SK-N-SH (cell line): ENCODE measurements at regions not wholly inside any gene's neighbourhood (a gene's known extent, or its start where the extent isn't known, plus 50 kb on each side); places are given as distances from the start of the nearest gene placed in this dataset.

ENCODE experiments used
- CTCF ChIA-PET: fragments of 300-600, 350-600 bp; formaldehyde crosslinking; extraction: SDS; loops from one replicate; lab custom pipeline; 2021; lab: Yijun Ruan, JAX
- POLR2A ChIA-PET: fragments of 350-600 bp; sonication (Branson Sonifier 250); formaldehyde crosslinking; extraction: SDS; loops from one replicate; lab custom pipeline; 2020; ENCODE audit warnings: antibody characterized with exemption, inconsistent platforms; lab: Yijun Ruan, JAX
- DNase-seq: peaks from one replicate; pipeline ENCODE4 v3.0.0; 2012
- H2AFZ ChIP-seq: fragments of 200-600 bp; sonication (generic); 2 replicates; pipeline ENCODE4 v1.8.1; 2016; ENCODE audit warnings: antibody characterized with exemption, mild to moderate bottlenecking, low read depth
- H3F3A ChIP-seq: fragments of 200-600 bp; sonication (generic); replicated peaks from 2 replicates; pipeline ENCODE3; 2016; ENCODE audit warnings: antibody characterized with exemption, mild to moderate bottlenecking; ENCODE audit not compliant: insufficient read depth
- H3K27ac ChIP-seq, 2 experiments: fragments of 200-500 bp in 1 of 2; fragments of 200-600 bp in 1 of 2; sonication (Bioruptor generic) in 1 of 2; sonication (generic), shearing (Covaris generic) in 1 of 2; 2 replicates each; pipeline versions ENCODE4 v1.5.1 to v1.6.1; 2014 to 2016; ENCODE audit warnings: low read depth in 2 of 2, inconsistent platforms in 1 of 2, low read length in 1 of 2, mild to moderate bottlenecking in 1 of 2, mixed read lengths in 1 of 2
- H3K27me3 ChIP-seq: fragments of 200-600 bp; sonication (generic), shearing (Covaris generic); 2 replicates; pipeline ENCODE4 v1.6.1; 2016; ENCODE audit warnings: mixed run types; ENCODE audit not compliant: insufficient read depth
- H3K36me3 ChIP-seq, 2 experiments: fragments of 200-500 bp in 1 of 2; fragments of 200-600 bp in 1 of 2; sonication (Bioruptor generic) in 1 of 2; sonication (generic) in 1 of 2; replicated peaks in 1 of 2; 2 replicates each; pipeline versions ENCODE3 to v1.5.1; 2014 to 2016; ENCODE audit warnings: low read length in 1 of 2, mild to moderate bottlenecking in 1 of 2; ENCODE audit not compliant: insufficient read depth in 2 of 2, control insufficient read depth in 1 of 2
- H3K4me1 ChIP-seq, 2 experiments: fragments of 200-500 bp in 1 of 2; fragments of 200-600 bp in 1 of 2; sonication (Bioruptor generic) in 1 of 2; sonication (generic), shearing (Covaris generic) in 1 of 2; 2 replicates each; pipeline versions ENCODE4 v1.5.1 to v1.6.1; 2014 to 2016; ENCODE audit warnings: low read depth in 1 of 2, low read length in 1 of 2, mixed run types in 1 of 2; ENCODE audit not compliant: insufficient read depth in 2 of 2, control insufficient read depth in 1 of 2
- H3K4me2 ChIP-seq: fragments of 200-600 bp; sonication (generic), shearing (Covaris generic); 2 replicates; pipeline ENCODE4 v1.6.1; 2017; ENCODE audit warnings: mixed run types
- H3K4me3 ChIP-seq, 2 experiments: fragments of 200-500 bp in 1 of 2; fragments of 200-600 bp in 1 of 2; sonication (Bioruptor generic) in 1 of 2; sonication (generic), shearing (Covaris generic) in 1 of 2; 2 replicates each; pipeline versions ENCODE4 v1.5.1 to v1.8.1; 2014 to 2016; ENCODE audit warnings: low read depth in 2 of 2, inconsistent platforms in 1 of 2, low read length in 1 of 2, mild to moderate bottlenecking in 1 of 2, mixed read lengths in 1 of 2, moderate library complexity in 1 of 2
- H3K79me2 ChIP-seq: fragments of 200-600 bp; sonication (generic); 2 replicates; pipeline ENCODE4 v1.8.1; 2017; ENCODE audit warnings: mild to moderate bottlenecking; ENCODE audit not compliant: insufficient read depth
- H3K9ac ChIP-seq: fragments of 200-600 bp; sonication (generic); 2 replicates; pipeline ENCODE4 v1.6.1; 2017; ENCODE audit warnings: mixed run types
- H3K9me2 ChIP-seq: fragments of 200-600 bp; sonication (generic); 2 replicates; pipeline ENCODE4 v1.6.1; 2017; ENCODE audit warnings: mixed run types
- H3K9me3 ChIP-seq: fragments of 200-600 bp; sonication (generic); 2 replicates; pipeline ENCODE4 v1.6.1; 2017; ENCODE audit warnings: mixed run types, mild to moderate bottlenecking, moderate library complexity
- H4K20me1 ChIP-seq: fragments of 200-600 bp; sonication (generic); 2 replicates; pipeline ENCODE4 v1.6.1; 2017; ENCODE audit warnings: mild to moderate bottlenecking, mixed run types; ENCODE audit not compliant: insufficient read depth
- CHD2 ChIP-seq: fragments of 150-350 bp; IDR thresholded peaks from 2 replicates; pipeline ENCODE4 v1.6.1; 2018; ENCODE audit warnings: low read length; ENCODE audit not compliant: partially characterized antibody
- ELF1 ChIP-seq: IDR thresholded peaks from 2 replicates; pipeline ENCODE4 v1.4.0; 2012
- EP300 ChIP-seq, 2 experiments: IDR thresholded peaks; 2 replicates each; pipeline versions ENCODE4 v1.4.0 to v1.6.1; 2012; ENCODE audit warnings: borderline replicate concordance in 1 of 2, low read depth in 1 of 2, low read length in 1 of 2
- EZH2phosphoT487 ChIP-seq: fragments of 200-600 bp; sonication (generic); IDR thresholded peaks from 2 replicates; pipeline ENCODE4 v1.6.1; 2017; ENCODE audit warnings: low read depth, mixed run types, mild to moderate bottlenecking, antibody characterized with exemption, moderate library complexity, borderline replicate concordance
- FOSL2 ChIP-seq: IDR thresholded peaks from 2 replicates; pipeline ENCODE4 v1.4.0; 2012; ENCODE audit warnings: low read depth, mild to moderate bottlenecking, moderate library complexity, borderline replicate concordance
- FOXM1 ChIP-seq: IDR thresholded peaks from 2 replicates; pipeline ENCODE4 v1.4.0; 2012; ENCODE audit warnings: low read depth, mild to moderate bottlenecking
- GATA2 ChIP-seq: sonication (generic); formaldehyde crosslinking; IDR thresholded peaks from 2 replicates; pipeline ENCODE4 v1.5.0; 2020; ENCODE audit warnings: mild to moderate bottlenecking, missing genetic modification reagents
- MEF2A ChIP-seq: IDR thresholded peaks from 2 replicates; pipeline ENCODE4 v1.4.0; 2012; ENCODE audit warnings: low read depth, borderline replicate concordance
- MXI1 ChIP-seq: IDR thresholded peaks from 2 replicates; pipeline ENCODE4 v1.6.1; 2012; ENCODE audit warnings: mild to moderate bottlenecking, low read depth, low read length, improper control_type of control experiment
- NFIC ChIP-seq: IDR thresholded peaks from 2 replicates; pipeline ENCODE4 v1.4.0; 2012; ENCODE audit warnings: borderline replicate concordance
- POLR2AphosphoS5 ChIP-seq: IDR thresholded peaks from 2 replicates; pipeline ENCODE4 v1.6.1; 2012; ENCODE audit warnings: low read depth, low read length
- RFX5 ChIP-seq: IDR thresholded peaks from 2 replicates; pipeline ENCODE4 v1.6.1; 2012; ENCODE audit warnings: mild to moderate bottlenecking, improper control_type of control experiment, low read length
- SIN3A ChIP-seq: IDR thresholded peaks from 2 replicates; pipeline ENCODE4 v1.6.1; 2012; ENCODE audit warnings: low read depth, mild to moderate bottlenecking, low read length, moderate library complexity, borderline replicate concordance
- SMC3 ChIP-seq: IDR thresholded peaks from 2 replicates; pipeline ENCODE4 v1.6.1; 2012; ENCODE audit warnings: low read depth, low read length, improper control_type of control experiment
- TAF1 ChIP-seq: IDR thresholded peaks from 2 replicates; pipeline ENCODE4 v1.6.1; 2012; ENCODE audit warnings: low read depth, mild to moderate bottlenecking, low read length, moderate library complexity, borderline replicate concordance
- TCF12 ChIP-seq: IDR thresholded peaks from 2 replicates; pipeline ENCODE4 v1.4.0; 2012
- YY1 ChIP-seq: IDR thresholded peaks from 2 replicates; pipeline ENCODE4 v1.4.0; 2012; ENCODE audit warnings: low read depth, mild to moderate bottlenecking
- ZBTB33 ChIP-seq: IDR thresholded peaks from 2 replicates; pipeline ENCODE4 v1.4.0; 2012; ENCODE audit warnings: low read depth, borderline replicate concordance
- WGBS: methylation state at CpG from one replicate; pipeline ENCODE4 v1.1.6; 2017; ENCODE audit warnings: low lambda C conversion rate; 5-methylcytosine and 5-hydroxymethylcytosine counted together
- TF ChIP-seq, protein P1 (sequence below): fragments of 150-350 bp; IDR thresholded peaks from 2 replicates; pipeline ENCODE4 v1.6.1; 2016; ENCODE audit warnings: mild to moderate bottlenecking, low read depth, low read length
- TF ChIP-seq, protein P2 (sequence below): IDR thresholded peaks from 2 replicates; pipeline ENCODE4 v1.6.1; 2012; ENCODE audit warnings: mild to moderate bottlenecking, low read depth, low read length, moderate library complexity
- TF ChIP-seq, protein P3 (sequence below): IDR thresholded peaks from 2 replicates; pipeline ENCODE4 v1.4.0; 2012; ENCODE audit warnings: low read depth, borderline replicate concordance
- TF ChIP-seq, protein P4 (sequence below): IDR thresholded peaks from 2 replicates; pipeline ENCODE4 v1.4.0; 2012; ENCODE audit warnings: low read depth

DNA sequence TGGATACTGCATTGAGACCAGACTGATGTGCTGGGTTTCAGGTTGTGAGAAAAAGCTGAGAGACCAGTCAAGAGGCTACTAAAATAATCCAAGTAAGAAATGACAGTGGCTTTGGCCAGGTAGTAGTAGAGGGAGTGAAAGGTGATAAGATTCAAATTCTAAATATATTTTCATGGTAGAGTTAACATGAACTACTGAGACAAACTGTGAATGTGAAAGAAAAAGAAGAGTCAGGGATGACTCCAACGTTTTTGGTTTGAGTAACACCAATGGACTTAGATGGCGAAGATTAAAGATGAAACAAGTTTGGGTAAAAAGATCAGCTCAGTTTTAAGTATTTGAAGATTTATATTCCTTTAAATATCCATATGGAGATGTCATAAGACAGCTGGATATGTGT lies 209.4 kb downstream of the ZEB2 start:
- H2AFZ ChIP-seq: no peak overlapping the region
- DNase-seq: no peak
- no peaks in the 10 kb centered on the region for H3F3A ChIP-seq
- H4K20me1 ChIP-seq: no peaks in the 10 kb centered on the region
- no peaks in the 10 kb centered on the region for H3K27me3 ChIP-seq
- no peak overlapping the region for H3K9ac ChIP-seq
- no peak for TF ChIP-seq EP300 (IDR thresholded peaks at IDR 0.05; ENCODE audit: borderline replicate concordance in 1 of 2, low read depth in 1 of 2, low read length in 1 of 2)
- no peak for TF ChIP-seq TAF1
- TF ChIP-seq SIN3A: no peak
- TF ChIP-seq EZH2phosphoT487: no peak
- no peak for TF ChIP-seq TCF12
- no peak for TF ChIP-seq ELF1
- TF ChIP-seq, protein P1, sequence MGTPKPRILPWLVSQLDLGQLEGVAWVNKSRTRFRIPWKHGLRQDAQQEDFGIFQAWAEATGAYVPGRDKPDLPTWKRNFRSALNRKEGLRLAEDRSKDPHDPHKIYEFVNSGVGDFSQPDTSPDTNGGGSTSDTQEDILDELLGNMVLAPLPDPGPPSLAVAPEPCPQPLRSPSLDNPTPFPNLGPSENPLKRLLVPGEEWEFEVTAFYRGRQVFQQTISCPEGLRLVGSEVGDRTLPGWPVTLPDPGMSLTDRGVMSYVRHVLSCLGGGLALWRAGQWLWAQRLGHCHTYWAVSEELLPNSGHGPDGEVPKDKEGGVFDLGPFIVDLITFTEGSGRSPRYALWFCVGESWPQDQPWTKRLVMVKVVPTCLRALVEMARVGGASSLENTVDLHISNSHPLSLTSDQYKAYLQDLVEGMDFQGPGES: no peak
- TF ChIP-seq ZBTB33: no peak
- TF ChIP-seq, all 33 proteins: peak for 0
- POLR2A ChIA-PET: interaction anchor here (0.6 kb wide), 1 partner anchor 919 kb away, joined by 3 read pairs; no protein-coding TSS in a partner anchor
- Histone ChIP-seq H3K9me3 (0 out of 2 replicates have a peak, but pooled peaks cover under 1% of the 10 kb centered on the region), H3K4me2 (no peak overlapping the region), H3K9me2 (no peaks in the 10 kb centered on the region), H3K4me3 (no peak overlapping the region), H3K36me3 (no peaks in the 10 kb centered on the region), H3K27ac (no peak overlapping the region), H3K4me1 (no peaks in the 10 kb centered on the region), H3K79me2 (no peaks in the 10 kb centered on the region)
- CTCF ChIA-PET: interaction anchor here (0.6 to 1.4 kb wide), 4 partner anchors 10 to 152 kb away, joined by 3 to 4 read pairs (median 3); no protein-coding TSS in a partner anchor
- WGBS: 66% methylated on average over 2 of the region's 2 CpGs

DNA sequence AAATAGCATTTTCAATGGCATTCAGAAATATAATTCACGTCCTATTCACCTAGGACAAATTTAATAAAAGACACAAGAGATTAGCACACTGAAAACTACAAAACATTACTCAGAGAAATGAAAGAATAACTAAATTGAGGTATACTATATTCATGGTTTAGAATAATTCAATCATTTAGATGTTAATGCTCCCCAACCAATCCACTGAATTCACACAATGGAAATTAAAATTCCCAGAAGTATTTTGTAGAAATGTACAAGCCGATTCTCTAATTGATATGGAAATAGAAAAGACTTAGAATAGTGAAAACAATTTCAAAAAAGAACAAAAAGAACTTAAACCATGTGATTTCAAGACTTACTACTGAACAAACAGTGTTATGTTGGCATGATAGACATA lies 212.2 kb downstream of the ZEB2 start:
- H3K9me2 ChIP-seq: no peaks in the 10 kb centered on the region
- ChIA-PET CTCF (no interaction called here), POLR2A (no interaction called here)
- H2AFZ ChIP-seq: no peak overlapping the region
- no peaks in the 10 kb centered on the region for H3K36me3 ChIP-seq
- no peaks in the 10 kb centered on the region for H3F3A ChIP-seq
- no peaks in the 10 kb centered on the region for H3K27me3 ChIP-seq
- H3K4me3 ChIP-seq: no peak overlapping the region
- no peak for DNase-seq
- no peak overlapping the region for H3K9ac ChIP-seq
- H3K27ac ChIP-seq: no peak overlapping the region
- no peaks in the 10 kb centered on the region for H4K20me1 ChIP-seq
- WGBS: 92% methylated on average over 2 of the region's 2 CpGs
- no peaks in the 10 kb centered on the region for H3K4me1 ChIP-seq
- TF ChIP-seq RFX5: no peak
- no peak for TF ChIP-seq SMC3
- no peak for TF ChIP-seq FOSL2
- TF ChIP-seq NFIC: no peak
- TF ChIP-seq, protein P2, sequence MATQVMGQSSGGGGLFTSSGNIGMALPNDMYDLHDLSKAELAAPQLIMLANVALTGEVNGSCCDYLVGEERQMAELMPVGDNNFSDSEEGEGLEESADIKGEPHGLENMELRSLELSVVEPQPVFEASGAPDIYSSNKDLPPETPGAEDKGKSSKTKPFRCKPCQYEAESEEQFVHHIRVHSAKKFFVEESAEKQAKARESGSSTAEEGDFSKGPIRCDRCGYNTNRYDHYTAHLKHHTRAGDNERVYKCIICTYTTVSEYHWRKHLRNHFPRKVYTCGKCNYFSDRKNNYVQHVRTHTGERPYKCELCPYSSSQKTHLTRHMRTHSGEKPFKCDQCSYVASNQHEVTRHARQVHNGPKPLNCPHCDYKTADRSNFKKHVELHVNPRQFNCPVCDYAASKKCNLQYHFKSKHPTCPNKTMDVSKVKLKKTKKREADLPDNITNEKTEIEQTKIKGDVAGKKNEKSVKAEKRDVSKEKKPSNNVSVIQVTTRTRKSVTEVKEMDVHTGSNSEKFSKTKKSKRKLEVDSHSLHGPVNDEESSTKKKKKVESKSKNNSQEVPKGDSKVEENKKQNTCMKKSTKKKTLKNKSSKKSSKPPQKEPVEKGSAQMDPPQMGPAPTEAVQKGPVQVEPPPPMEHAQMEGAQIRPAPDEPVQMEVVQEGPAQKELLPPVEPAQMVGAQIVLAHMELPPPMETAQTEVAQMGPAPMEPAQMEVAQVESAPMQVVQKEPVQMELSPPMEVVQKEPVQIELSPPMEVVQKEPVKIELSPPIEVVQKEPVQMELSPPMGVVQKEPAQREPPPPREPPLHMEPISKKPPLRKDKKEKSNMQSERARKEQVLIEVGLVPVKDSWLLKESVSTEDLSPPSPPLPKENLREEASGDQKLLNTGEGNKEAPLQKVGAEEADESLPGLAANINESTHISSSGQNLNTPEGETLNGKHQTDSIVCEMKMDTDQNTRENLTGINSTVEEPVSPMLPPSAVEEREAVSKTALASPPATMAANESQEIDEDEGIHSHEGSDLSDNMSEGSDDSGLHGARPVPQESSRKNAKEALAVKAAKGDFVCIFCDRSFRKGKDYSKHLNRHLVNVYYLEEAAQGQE: no peak
- TF ChIP-seq FOXM1: no peak
- TF ChIP-seq GATA2 (CRISPR knock-in tag): no peak
- TF ChIP-seq MEF2A: no peak
- TF ChIP-seq, protein P3, sequence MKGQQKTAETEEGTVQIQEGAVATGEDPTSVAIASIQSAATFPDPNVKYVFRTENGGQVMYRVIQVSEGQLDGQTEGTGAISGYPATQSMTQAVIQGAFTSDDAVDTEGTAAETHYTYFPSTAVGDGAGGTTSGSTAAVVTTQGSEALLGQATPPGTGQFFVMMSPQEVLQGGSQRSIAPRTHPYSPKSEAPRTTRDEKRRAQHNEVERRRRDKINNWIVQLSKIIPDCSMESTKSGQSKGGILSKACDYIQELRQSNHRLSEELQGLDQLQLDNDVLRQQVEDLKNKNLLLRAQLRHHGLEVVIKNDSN: no peak
- TF ChIP-seq POLR2AphosphoS5: no peak
- TF ChIP-seq MXI1: no peak
- no peak for TF ChIP-seq TCF12
- no peak for TF ChIP-seq CHD2
- no peak for TF ChIP-seq EP300 (IDR thresholded peaks at IDR 0.05; ENCODE audit: borderline replicate concordance in 1 of 2, low read depth in 1 of 2, low read length in 1 of 2)
- TF ChIP-seq, protein P4, sequence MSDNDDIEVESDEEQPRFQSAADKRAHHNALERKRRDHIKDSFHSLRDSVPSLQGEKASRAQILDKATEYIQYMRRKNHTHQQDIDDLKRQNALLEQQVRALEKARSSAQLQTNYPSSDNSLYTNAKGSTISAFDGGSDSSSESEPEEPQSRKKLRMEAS: no peak
- TF ChIP-seq YY1: no peak
- H3K79me2 ChIP-seq: no peaks in the 10 kb centered on the region
- H3K4me2 ChIP-seq: no peak overlapping the region
- peaks cover 6% of the 10 kb centered on the region; the same call in 1 of the 2 replicates for H3K9me3 ChIP-seq
